ENCODE measurements at regions not wholly inside any gene's neighbourhood (a gene's known extent, or its start where the extent isn't known, plus 50 kb on each side); places are given as distances from the start of the nearest gene placed in this dataset.

DNA sequence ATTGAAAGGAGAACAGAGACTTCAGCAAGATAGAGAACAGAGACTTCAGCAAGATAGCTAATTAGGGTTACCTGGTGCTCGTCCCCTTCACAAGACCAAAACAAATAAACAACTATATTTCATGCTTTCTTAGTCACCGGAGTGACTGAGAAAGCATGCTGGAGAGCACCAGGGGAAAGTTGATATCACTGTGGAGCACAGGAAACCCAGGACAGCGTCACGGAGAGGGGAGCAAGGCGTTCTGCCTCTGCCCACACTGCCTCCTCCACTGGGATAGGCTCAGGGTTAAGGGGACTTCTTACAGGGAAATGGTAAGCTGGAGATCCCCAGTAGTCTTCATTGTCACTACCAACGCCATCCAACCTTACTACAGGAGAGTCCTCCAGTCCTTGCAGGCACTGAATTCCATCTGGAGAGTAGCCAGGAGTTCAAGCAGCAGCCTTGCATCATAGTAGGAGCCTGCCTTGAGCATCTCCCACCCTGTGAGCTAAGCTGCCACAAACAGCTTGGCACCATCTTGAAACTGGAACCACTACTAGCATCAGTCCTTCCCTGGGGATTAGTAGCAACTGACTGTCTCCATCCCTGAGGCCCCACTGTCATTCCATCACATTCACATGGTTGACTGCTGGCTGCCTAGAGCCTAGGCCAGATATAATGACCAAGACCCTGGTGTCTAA lies 239.4 kb downstream of the PLPP3 start:
- no peak for DNase-seq (ENCODE audit: low read depth, low spot score)
- no peak overlapping the region for H3K9ac ChIP-seq (ENCODE audit: insufficient read length)

DNA sequence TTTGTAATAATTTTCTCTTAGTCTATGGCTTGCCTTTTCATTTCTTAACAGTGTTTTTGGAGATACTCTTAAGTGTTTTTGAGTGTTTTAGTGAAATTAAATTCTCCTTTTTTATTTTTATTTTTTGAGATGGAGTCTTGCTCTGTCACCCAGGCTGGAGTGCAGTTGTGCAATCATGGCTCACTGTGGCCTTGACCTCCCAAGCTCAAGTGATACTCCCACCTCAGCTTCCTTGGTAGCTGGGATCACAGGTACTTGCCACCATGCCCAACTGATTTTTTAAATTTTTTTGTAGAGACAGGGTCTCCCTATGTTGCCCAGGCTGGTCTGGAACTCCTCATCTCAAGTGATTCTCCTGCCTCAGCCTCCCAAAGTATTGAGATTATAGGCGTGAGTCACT lies 240.3 kb downstream of the PLPP3 start:
- H3K27ac ChIP-seq = no peak overlapping the region
- no peaks in the 10 kb centered on the region for H3K9me3 ChIP-seq (ENCODE audit: low read depth, low read length)
- H3K36me3 ChIP-seq (ENCODE audit: insufficient read depth, low read length) = no peaks in the 10 kb centered on the region
- H3K4me3 ChIP-seq = no peak overlapping the region
- no peak overlapping the region for H3K9ac ChIP-seq (ENCODE audit: insufficient read length)
- no peak for TF ChIP-seq POLR2AphosphoS5 (IDR thresholded peaks at IDR 0.05; ENCODE audit: borderline replicate concordance, low read depth, low read length)
- TF ChIP-seq EZH2 (IDR thresholded peaks at IDR 0.05) = no peak
- no peak for TF ChIP-seq FOXP2 (optimal IDR thresholded peaks at IDR 0.05; ENCODE audit: control extremely low read depth, extremely low read length, insufficient read depth)
- no peak for DNase-seq (ENCODE audit: low read depth, low spot score)

More for the DNA sequence above, 239.4 kb downstream of the PLPP3 start:
- TF ChIP-seq POLR2AphosphoS5 (IDR thresholded peaks at IDR 0.05; ENCODE audit: borderline replicate concordance, low read depth, low read length) (no peak), EZH2 (IDR thresholded peaks at IDR 0.05) (no peak)
- no peak overlapping the region for H3K4me3 ChIP-seq
- H3K9me3 ChIP-seq (ENCODE audit: low read depth, low read length) = no peaks in the 10 kb centered on the region
- H3K36me3 ChIP-seq (ENCODE audit: insufficient read depth, low read length) = no peaks in the 10 kb centered on the region
- H3K27ac ChIP-seq = no peak overlapping the region

- H3K4me3 ChIP-seq = no peak overlapping the region
- no peaks in the 10 kb centered on the region for H3K36me3 ChIP-seq (ENCODE audit: insufficient read depth, low read length)
- H3K9me3 ChIP-seq (ENCODE audit: low read depth, low read length) = no peaks in the 10 kb centered on the region
- no peak overlapping the region for H3K27ac ChIP-seq
- no peak for DNase-seq (ENCODE audit: low read depth, low spot score)
- H3K9ac ChIP-seq (ENCODE audit: insufficient read length) = no peak overlapping the region
- no peak for TF ChIP-seq POLR2AphosphoS5 (IDR thresholded peaks at IDR 0.05; ENCODE audit: borderline replicate concordance, low read depth, low read length)
- no peak for TF ChIP-seq EZH2 (IDR thresholded peaks at IDR 0.05)
- TF ChIP-seq FOXP2 (optimal IDR thresholded peaks at IDR 0.05; ENCODE audit: control extremely low read depth, extremely low read length, insufficient read depth) = no peak
Measured at GRCh38 chr1:56336982-56337381, 242.4 kb downstream of the PLPP3 start.

DNA sequence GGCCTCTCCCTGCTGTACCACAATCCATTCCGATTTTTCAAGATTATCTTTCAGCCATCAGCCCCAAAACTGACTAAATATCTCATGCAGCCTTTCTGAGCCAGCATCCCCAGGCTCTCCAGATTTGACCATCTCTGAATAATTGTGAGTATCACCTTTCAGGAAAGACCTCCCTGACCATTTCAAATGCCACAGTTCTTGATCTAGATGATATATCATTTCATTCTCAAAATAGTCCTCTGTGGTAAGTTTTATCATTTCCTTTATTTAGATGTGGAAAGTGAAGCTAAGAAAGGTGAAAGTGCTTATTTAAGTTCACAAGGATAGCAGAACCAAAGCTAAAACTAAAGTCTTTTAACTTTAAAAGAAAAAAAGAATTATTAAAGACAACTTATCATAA lies 244.0 kb downstream of the PLPP3 start:
- no peak for DNase-seq (ENCODE audit: low read depth, low spot score)
- H3K36me3 ChIP-seq (ENCODE audit: insufficient read depth, low read length) = no peaks in the 10 kb centered on the region
- H3K9ac ChIP-seq (ENCODE audit: insufficient read length) = no peak overlapping the region
- H3K27ac ChIP-seq = no peak overlapping the region
- no peak overlapping the region for H3K4me3 ChIP-seq
- TF ChIP-seq EZH2 (IDR thresholded peaks at IDR 0.05) (no peak), POLR2AphosphoS5 (IDR thresholded peaks at IDR 0.05; ENCODE audit: borderline replicate concordance, low read depth, low read length) (no peak), FOXP2 (optimal IDR thresholded peaks at IDR 0.05; ENCODE audit: control extremely low read depth, extremely low read length, insufficient read depth) (no peak)
- no peaks in the 10 kb centered on the region for H3K9me3 ChIP-seq (ENCODE audit: low read depth, low read length)

DNA sequence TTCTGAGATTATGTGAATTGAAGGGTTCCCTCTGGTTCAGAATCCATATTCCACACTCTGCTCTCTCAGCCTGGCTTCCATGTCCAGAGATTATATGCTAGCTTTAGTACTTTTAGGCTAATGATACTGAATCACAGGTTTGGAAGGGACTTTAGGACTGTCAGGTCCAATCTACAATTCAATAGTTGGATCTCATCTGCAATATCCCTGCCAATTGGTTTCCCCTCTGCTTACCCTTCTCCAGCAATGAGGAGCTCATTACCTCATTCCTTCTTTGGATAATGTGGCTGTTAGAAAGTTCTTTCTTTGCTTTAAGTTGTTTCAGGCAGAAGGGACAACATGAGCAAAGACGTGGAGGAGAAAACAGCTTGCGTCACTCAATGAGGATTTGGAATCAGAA lies 245.3 kb downstream of the PLPP3 start:
- Histone ChIP-seq H3K9ac (ENCODE audit: insufficient read length) (no peak overlapping the region), H3K27ac (no peak overlapping the region), H3K9me3 (ENCODE audit: low read depth, low read length) (no peaks in the 10 kb centered on the region), H3K36me3 (ENCODE audit: insufficient read depth, low read length) (no peaks in the 10 kb centered on the region), H3K4me3 (no peak overlapping the region)
- DNase-seq (ENCODE audit: low read depth, low spot score) = no peak
- TF ChIP-seq POLR2AphosphoS5 (IDR thresholded peaks at IDR 0.05; ENCODE audit: borderline replicate concordance, low read depth, low read length) (no peak), EZH2 (IDR thresholded peaks at IDR 0.05) (no peak), FOXP2 (optimal IDR thresholded peaks at IDR 0.05; ENCODE audit: control extremely low read depth, extremely low read length, insufficient read depth) (no peak)

DNA sequence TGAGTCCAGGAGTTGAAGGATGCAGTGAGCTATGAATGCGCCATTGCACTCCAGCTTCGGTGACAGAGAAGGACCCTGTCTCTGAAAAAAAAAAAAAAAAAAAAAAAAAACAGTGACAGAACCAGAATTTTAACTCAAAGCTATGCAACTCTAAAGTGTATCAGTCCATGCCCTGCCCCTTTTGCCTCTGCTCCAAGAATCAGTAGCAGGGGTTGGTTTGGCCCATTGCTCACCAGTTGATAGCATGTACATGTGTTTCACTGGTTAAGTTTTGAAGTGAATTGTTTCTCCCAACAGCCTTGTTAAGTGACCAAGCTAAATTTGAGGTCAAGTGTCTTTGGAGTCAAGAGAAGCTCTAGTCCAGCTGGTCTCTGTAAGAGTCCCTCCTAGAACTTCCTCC lies 245.9 kb downstream of the PLPP3 start:
- no peaks in the 10 kb centered on the region for H3K36me3 ChIP-seq (ENCODE audit: insufficient read depth, low read length)
- no peak overlapping the region for H3K4me3 ChIP-seq
- no peaks in the 10 kb centered on the region for H3K9me3 ChIP-seq (ENCODE audit: low read depth, low read length)
- no peak overlapping the region for H3K9ac ChIP-seq (ENCODE audit: insufficient read length)
- no peak overlapping the region for H3K27ac ChIP-seq
- TF ChIP-seq FOXP2 (optimal IDR thresholded peaks at IDR 0.05; ENCODE audit: control extremely low read depth, extremely low read length, insufficient read depth) = no peak
- no peak for TF ChIP-seq EZH2 (IDR thresholded peaks at IDR 0.05)
- no peak for TF ChIP-seq POLR2AphosphoS5 (IDR thresholded peaks at IDR 0.05; ENCODE audit: borderline replicate concordance, low read depth, low read length)
- no peak for DNase-seq (ENCODE audit: low read depth, low spot score)

DNA sequence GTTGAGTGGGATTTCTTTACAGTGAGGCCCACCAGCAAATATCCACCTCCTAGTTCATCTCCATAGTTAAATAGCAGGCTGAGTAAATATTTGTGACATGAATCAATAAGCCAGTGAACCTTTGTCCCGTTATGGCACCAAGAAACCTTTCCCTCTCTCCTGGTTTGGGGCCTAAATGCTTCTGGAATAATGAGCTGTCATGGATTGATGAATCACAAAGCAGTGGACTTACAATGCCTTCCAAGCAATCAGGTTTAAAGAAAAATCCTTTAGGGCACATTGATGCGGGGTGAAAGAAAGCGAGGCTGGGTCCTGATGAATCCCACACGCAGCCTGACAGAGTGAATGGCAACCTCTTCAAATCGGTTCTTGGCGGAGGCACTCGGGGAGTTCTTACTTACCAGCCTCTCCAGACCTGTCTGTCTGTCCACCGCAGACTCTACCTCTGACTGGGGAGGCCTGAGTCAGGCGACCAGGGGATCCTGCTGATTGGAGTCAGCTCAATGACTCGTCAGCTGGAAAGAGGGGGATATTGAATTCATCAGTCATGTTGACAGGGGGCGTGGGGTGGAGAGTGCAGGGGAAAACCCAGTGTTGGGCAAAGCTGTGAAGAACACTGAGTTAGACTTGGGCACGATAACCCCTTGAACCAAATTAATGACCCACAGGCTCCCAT lies 247.3 kb downstream of the PLPP3 start:
- H3K27ac ChIP-seq = no peak overlapping the region
- no peaks in the 10 kb centered on the region for H3K36me3 ChIP-seq (ENCODE audit: insufficient read depth, low read length)
- no peaks in the 10 kb centered on the region for H3K9me3 ChIP-seq (ENCODE audit: low read depth, low read length)
- no peak overlapping the region for H3K4me3 ChIP-seq
- DNase-seq (ENCODE audit: low read depth, low spot score) = no peak
- no peak overlapping the region for H3K9ac ChIP-seq (ENCODE audit: insufficient read length)
- no peak for TF ChIP-seq EZH2 (IDR thresholded peaks at IDR 0.05)
- TF ChIP-seq FOXP2 (optimal IDR thresholded peaks at IDR 0.05; ENCODE audit: control extremely low read depth, extremely low read length, insufficient read depth) = no peak
- no peak for TF ChIP-seq POLR2AphosphoS5 (IDR thresholded peaks at IDR 0.05; ENCODE audit: borderline replicate concordance, low read depth, low read length)

DNA sequence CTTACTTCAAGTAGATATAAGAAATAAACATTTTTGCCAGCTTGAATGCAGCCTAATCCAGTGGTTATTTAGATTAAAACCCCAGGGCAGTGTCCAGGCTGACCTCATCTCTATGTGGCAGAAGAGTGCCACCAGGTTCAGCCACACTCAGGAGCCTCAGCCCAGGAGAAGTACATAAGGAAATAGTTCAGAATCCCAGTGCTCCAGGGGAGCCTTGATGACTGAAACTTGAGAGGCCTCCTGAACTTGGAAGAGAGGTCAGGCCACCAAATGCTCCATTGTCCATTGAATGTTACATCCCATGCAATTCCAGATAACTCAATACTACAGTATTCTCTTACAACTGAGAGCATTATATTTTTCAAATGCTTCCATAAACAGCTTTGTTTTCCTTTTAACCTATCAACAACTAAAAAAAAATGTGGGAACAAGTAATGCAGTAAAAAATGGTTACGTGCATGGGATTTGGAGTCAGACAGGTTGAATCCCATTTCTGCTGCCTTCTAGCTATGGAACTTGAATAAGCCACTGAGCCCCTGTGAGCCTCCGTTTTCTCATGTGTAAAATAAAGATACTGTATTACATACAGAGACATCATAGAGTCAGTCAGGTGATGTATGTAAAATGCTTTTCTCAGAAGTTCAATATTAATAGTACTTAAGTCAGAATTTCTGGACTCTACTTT lies 248.0 kb downstream of the PLPP3 start:
- H3K4me3 ChIP-seq = no peak overlapping the region
- no peak overlapping the region for H3K27ac ChIP-seq
- H3K36me3 ChIP-seq (ENCODE audit: insufficient read depth, low read length) = no peaks in the 10 kb centered on the region
- TF ChIP-seq FOXP2 (optimal IDR thresholded peaks at IDR 0.05; ENCODE audit: control extremely low read depth, extremely low read length, insufficient read depth) = no peak
- TF ChIP-seq POLR2AphosphoS5 (IDR thresholded peaks at IDR 0.05; ENCODE audit: borderline replicate concordance, low read depth, low read length) = no peak
- no peak for TF ChIP-seq EZH2 (IDR thresholded peaks at IDR 0.05)
- DNase-seq (ENCODE audit: low read depth, low spot score) = no peak
- H3K9ac ChIP-seq (ENCODE audit: insufficient read length) = no peak overlapping the region
- no peaks in the 10 kb centered on the region for H3K9me3 ChIP-seq (ENCODE audit: low read depth, low read length)
